Transverse colon (tissue), 4 donors: ENCODE measurements at regions not wholly inside any gene's neighbourhood (a gene's known extent, or its start where the extent isn't known, plus 50 kb on each side); places are given as distances from the start of the nearest gene placed in this dataset.
A peak's percentile ranks its signal among the peaks of the same experiment; 100 is the strongest.
"Not testable (repeated sequence)": the region's sequence is repeated elsewhere in the genome, so short reads cannot be mapped to it uniquely, and the experiment has no call there.

Experiments used
- DNase-seq: peaks from one replicate; pipeline ENCODE4 v3.0.0-alpha.2; 2019
- H3K27ac ChIP-seq, 4 donors: fragments of 200-600 bp; sonication (generic); 2 replicates each; pipeline ENCODE4 v1.5.1; 2016 to 2018; ENCODE audit warnings: inconsistent platforms in 4 of 4
- H3K27me3 ChIP-seq: fragments of 200-600 bp; sonication (generic); 2 replicates; pipeline ENCODE4 v1.5.1; 2017; ENCODE audit warnings: inconsistent platforms
- H3K36me3 ChIP-seq, 4 donors: fragments of 200-600 bp; sonication (generic); 2 replicates each; pipeline ENCODE4 v1.5.1; 2017 to 2019; ENCODE audit warnings: inconsistent platforms in 4 of 4
- H3K4me1 ChIP-seq, 4 donors: fragments of 200-600 bp; sonication (generic); 2 replicates each; pipeline ENCODE4 v1.5.1; 2017 to 2020; ENCODE audit warnings: inconsistent platforms in 4 of 4
- H3K4me3 ChIP-seq, 4 donors: fragments of 200-600 bp; sonication (generic); 1 replicate in 1 of 4; 2 replicates in 3 of 4; pipeline versions ENCODE4 v1.5.1 to v1.6.1; 2017 to 2019; ENCODE audit warnings: inconsistent platforms in 4 of 4
- H3K9me3 ChIP-seq, 2 donors: fragments of 200-600 bp; sonication (generic); 2 replicates each; pipeline ENCODE4 v1.5.1; 2017 to 2019; ENCODE audit warnings: inconsistent platforms in 2 of 2
- CTCF ChIP-seq, 5 experiments: fragments of 200-600 bp in 3 of 5; fragments of 450-650 bp in 2 of 5; sonication (generic) in 3 of 5; IDR thresholded peaks; 1 replicate in 2 of 5; 2 replicates in 3 of 5; pipeline ENCODE4 v1.5.1; 2016 to 2017; ENCODE audit warnings: antibody characterized with exemption in 5 of 5, inconsistent platforms in 3 of 5, mild to moderate bottlenecking in 2 of 5, moderate library complexity in 1 of 5
- EP300 ChIP-seq: sonication (generic); formaldehyde crosslinking; IDR thresholded peaks from one replicate; pipeline ENCODE4 v1.6.1; 2017; ENCODE audit warnings: antibody characterized with exemption, low read depth
- POLR2A ChIP-seq: fragments of 450-650 bp; IDR thresholded peaks from one replicate; pipeline ENCODE4 v1.6.1; 2016; ENCODE audit warnings: antibody characterized with exemption, mild to moderate bottlenecking, moderate library complexity
- POLR2AphosphoS5 ChIP-seq, 3 donors: sonication (generic); formaldehyde crosslinking; IDR thresholded peaks; one replicate each; pipeline ENCODE4 v1.6.1; 2016; ENCODE audit warnings: antibody characterized with exemption in 3 of 3
- WGBS, 2 donors: methylation state at CpG; one replicate each; pipeline ENCODE4 v1.1.5; 2018; ENCODE audit warnings: low coverage in 1 of 2; 5-methylcytosine and 5-hydroxymethylcytosine counted together
- in situ Hi-C, 4 donors: fragments of 200-750 bp; cut with MboI; loops; one replicate each; pipeline versions ENCODE4 v1.15.0 to v1.15.1; 2017; ENCODE audit warnings: low sequenced_read_pairs in 3 of 4, low pct_ligation_motif_present in 1 of 4, low pct_unique_long_range_greater_than_20kb in 1 of 4
- intact Hi-C: fragments of 100-400 bp; cut with DNase I; formaldehyde crosslinking; loops from one replicate; pipeline ENCODE4 v1.15.1; 2023; ENCODE audit warnings: low total_unique reads

GRCh38 chr12:94012071-94012470 is 136.3 kb upstream of the PLXNC1 start:
- intact Hi-C loops = no loop called here
- H3K36me3 ChIP-seq = no peaks in the 10 kb centered on the region
- H3K27me3 ChIP-seq = no peaks in the 10 kb centered on the region
- WGBS, 2 donors = 65 to 77% methylated on average over 2 of the region's 2 CpGs
- TF ChIP-seq CTCF (IDR thresholded peaks at IDR 0.05) = no peak
- no peak for TF ChIP-seq EP300
- no peak for TF ChIP-seq POLR2A
- no peak for TF ChIP-seq POLR2AphosphoS5 (IDR thresholded peaks at IDR 0.05)
- H3K4me1 ChIP-seq = no peaks in the 10 kb centered on the region
- no peak for DNase-seq
- no peak overlapping the region for H3K27ac ChIP-seq
- H3K9me3 ChIP-seq = peaks cover 3 to 13% of the 10 kb centered on the region in 2 donors
- no peak overlapping the region for H3K4me3 ChIP-seq
- in situ Hi-C loops = no loop called here

GRCh38 chr12:94012590-94012989 is 135.8 kb upstream of the PLXNC1 start:
- Histone ChIP-seq H3K4me3 (no peak overlapping the region), H3K36me3 (no peaks in the 10 kb centered on the region), H3K27ac (no peak overlapping the region), H3K27me3 (no peaks in the 10 kb centered on the region), H3K9me3 (peaks cover 8 to 18% of the 10 kb centered on the region in 2 donors), H3K4me1 (no peaks in the 10 kb centered on the region)
- DNase-seq = no peak
- in situ Hi-C loops = no loop called here
- intact Hi-C loops = no loop called here
- WGBS, 2 donors = 50 to 55% methylated on average over 1 of the region's 1 CpG
- TF ChIP-seq POLR2AphosphoS5 (IDR thresholded peaks at IDR 0.05) (no peak), CTCF (IDR thresholded peaks at IDR 0.05) (no peak), EP300 (no peak), POLR2A (no peak)

- H3K4me1 ChIP-seq, H3K4me3 ChIP-seq, H3K27ac ChIP-seq, in situ Hi-C loops, intact Hi-C loops, DNase-seq, H3K36me3 ChIP-seq, H3K27me3 ChIP-seq: not testable (repeated sequence)
- 100% methylated on average over 2 of the region's 2 CpGs; no CpG with 5 or more reads in 1 of the 2 donors for WGBS, 2 donors
- H3K9me3 ChIP-seq = peaks cover 11 to 23% of the 10 kb centered on the region in 2 donors
Observed at GRCh38 chr12:94017247-94017646, 131.1 kb upstream of the PLXNC1 start.

- Histone ChIP-seq H3K36me3 (no peaks in the 10 kb centered on the region), H3K4me1 (no peaks in the 10 kb centered on the region), H3K27me3 (no peaks in the 10 kb centered on the region), H3K27ac (no peak overlapping the region), H3K9me3 (peaks cover 11 to 23% of the 10 kb centered on the region in 2 donors), H3K4me3 (no peak overlapping the region)
- in situ Hi-C loops = no loop called here
- WGBS, 2 donors = 58 to 67% methylated on average over 1 of the region's 1 CpG
- no peak for TF ChIP-seq CTCF (IDR thresholded peaks at IDR 0.05)
- TF ChIP-seq POLR2AphosphoS5 (IDR thresholded peaks at IDR 0.05) = peak in 1 of 3 donors; percentile 6
- no peak for TF ChIP-seq POLR2A
- no peak for TF ChIP-seq EP300
- intact Hi-C loops = no loop called here
- no peak for DNase-seq
Observed at GRCh38 chr12:94020335-94020734, 128.0 kb upstream of the PLXNC1 start.

- H3K27me3 ChIP-seq = no peaks in the 10 kb centered on the region
- intact Hi-C loops = no loop called here
- in situ Hi-C loops = no loop called here
- DNase-seq = no peak
- no peak overlapping the region for H3K27ac ChIP-seq
- no peak for TF ChIP-seq POLR2A
- TF ChIP-seq EP300 = no peak
- H3K36me3 ChIP-seq = no peaks in the 10 kb centered on the region
- H3K4me3 ChIP-seq = no peak overlapping the region
- no peaks in the 10 kb centered on the region for H3K9me3 ChIP-seq
- no peaks in the 10 kb centered on the region for H3K4me1 ChIP-seq
Observed at GRCh38 chr12:94023879-94024278, 124.5 kb upstream of the PLXNC1 start.
